ENCODE measurements at regions not wholly inside any gene's neighbourhood (a gene's known extent, or its start where the extent isn't known, plus 50 kb on each side); places are given as distances from the start of the nearest gene placed in this dataset.

DNA sequence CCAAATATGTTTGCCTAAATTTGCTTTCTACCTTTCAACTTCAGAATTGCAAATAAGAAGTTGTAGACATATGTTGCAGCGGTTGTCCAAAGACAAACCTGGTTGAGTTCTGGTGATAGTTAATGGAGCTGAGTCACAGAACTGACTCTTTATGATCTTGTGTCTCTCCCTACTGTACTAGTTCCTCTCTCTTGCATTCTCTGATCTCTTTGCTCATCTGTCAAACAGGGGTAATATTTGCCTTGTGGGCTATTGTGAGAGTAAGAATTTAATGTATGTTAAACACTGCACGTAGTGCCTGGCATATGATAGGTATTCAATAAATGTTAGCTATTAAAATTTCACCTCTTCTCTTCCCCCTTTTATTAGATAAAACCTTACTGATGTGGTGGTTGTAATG, 283.5 kb upstream of the RGS6 start:
- no peak overlapping the region for H3K4me3 ChIP-seq (ENCODE audit: low read depth in 1 of 2, low read length in 2 of 2)
- H3K36me3 ChIP-seq (ENCODE audit: control insufficient read depth in 1 of 2, insufficient read depth in 2 of 2, low read length in 2 of 2): peaks cover 0 to 22% of the 10 kb centered on the region in 2 donors
- no peaks in the 10 kb centered on the region for H3K4me1 ChIP-seq (ENCODE audit: control insufficient read depth in 1 of 2, insufficient read depth in 2 of 2, low read length in 2 of 2)
- H3K9me3 ChIP-seq (ENCODE audit: control insufficient read depth in 1 of 2, low read length in 2 of 2): peaks cover 14 to 18% of the 10 kb centered on the region in 2 donors
- H3K27me3 ChIP-seq (ENCODE audit: low read depth, low read length): no peaks in the 10 kb centered on the region
- H3K27ac ChIP-seq (ENCODE audit: low read length): no peak overlapping the region

DNA sequence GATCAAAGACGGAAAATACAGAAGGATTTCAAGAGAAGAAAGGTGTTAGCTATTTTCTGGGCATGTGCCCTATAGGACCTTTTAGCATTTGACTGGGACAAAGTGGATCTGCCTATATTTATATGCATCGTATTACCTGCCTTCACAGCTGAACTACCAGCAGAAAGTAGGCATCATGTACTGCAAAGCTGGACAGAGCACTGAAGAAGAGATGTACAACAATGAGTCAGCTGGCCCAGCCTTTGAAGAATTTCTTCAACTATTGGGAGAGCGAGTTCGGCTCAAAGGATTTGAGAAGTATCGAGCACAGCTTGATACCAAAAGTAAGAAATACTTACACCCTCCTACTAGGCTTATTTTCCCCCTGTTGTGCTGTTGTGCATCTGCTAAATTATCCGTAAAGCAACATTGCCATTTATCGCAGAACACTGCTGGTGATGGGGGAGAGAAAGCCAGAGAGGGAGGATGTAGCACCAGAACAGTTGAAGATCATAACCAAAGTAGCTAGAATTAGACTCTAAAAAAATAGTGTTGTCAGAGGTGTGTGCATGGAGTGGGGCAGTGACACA, 282.0 kb upstream of the RGS6 start:
- H3K4me3 ChIP-seq (ENCODE audit: low read depth in 1 of 2, low read length in 2 of 2): no peak overlapping the region
- peaks cover 0 to 22% of the 10 kb centered on the region in 2 donors for H3K36me3 ChIP-seq (ENCODE audit: control insufficient read depth in 1 of 2, insufficient read depth in 2 of 2, low read length in 2 of 2)
- no peaks in the 10 kb centered on the region for H3K4me1 ChIP-seq (ENCODE audit: control insufficient read depth in 1 of 2, insufficient read depth in 2 of 2, low read length in 2 of 2)
- no peaks in the 10 kb centered on the region for H3K27me3 ChIP-seq (ENCODE audit: low read depth, low read length)
- no peak overlapping the region for H3K27ac ChIP-seq (ENCODE audit: low read length)
- peaks cover 14 to 18% of the 10 kb centered on the region in 2 donors for H3K9me3 ChIP-seq (ENCODE audit: control insufficient read depth in 1 of 2, low read length in 2 of 2)

DNA sequence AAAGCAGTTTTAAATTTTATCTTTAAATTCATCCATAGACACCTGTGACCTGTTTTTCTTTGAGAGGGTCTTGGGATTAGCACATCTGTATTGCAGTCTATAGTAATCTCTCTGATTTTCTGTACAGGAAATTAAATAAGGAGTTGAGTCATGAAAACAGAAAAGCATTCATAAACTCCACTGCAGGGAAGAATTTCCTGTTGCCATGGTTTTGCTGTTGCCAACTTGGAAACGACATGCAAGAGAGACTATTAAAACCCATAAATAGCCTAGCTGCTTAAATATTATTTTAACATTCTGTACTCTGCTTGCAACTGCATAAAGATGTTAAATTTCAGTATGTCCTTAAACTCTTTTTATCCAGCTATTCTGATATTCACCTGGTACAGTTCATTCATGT, 281.0 kb upstream of the RGS6 start:
- Histone ChIP-seq H3K27me3 (ENCODE audit: low read depth, low read length) (no peaks in the 10 kb centered on the region), H3K4me3 (ENCODE audit: low read depth in 1 of 2, low read length in 2 of 2) (no peak overlapping the region), H3K9me3 (ENCODE audit: control insufficient read depth in 1 of 2, low read length in 2 of 2) (peaks cover 14 to 18% of the 10 kb centered on the region in 2 donors), H3K36me3 (ENCODE audit: control insufficient read depth in 1 of 2, insufficient read depth in 2 of 2, low read length in 2 of 2) (peaks cover 0 to 22% of the 10 kb centered on the region in 2 donors), H3K4me1 (ENCODE audit: control insufficient read depth in 1 of 2, insufficient read depth in 2 of 2, low read length in 2 of 2) (no peaks in the 10 kb centered on the region), H3K27ac (ENCODE audit: low read length) (no peak overlapping the region)

DNA sequence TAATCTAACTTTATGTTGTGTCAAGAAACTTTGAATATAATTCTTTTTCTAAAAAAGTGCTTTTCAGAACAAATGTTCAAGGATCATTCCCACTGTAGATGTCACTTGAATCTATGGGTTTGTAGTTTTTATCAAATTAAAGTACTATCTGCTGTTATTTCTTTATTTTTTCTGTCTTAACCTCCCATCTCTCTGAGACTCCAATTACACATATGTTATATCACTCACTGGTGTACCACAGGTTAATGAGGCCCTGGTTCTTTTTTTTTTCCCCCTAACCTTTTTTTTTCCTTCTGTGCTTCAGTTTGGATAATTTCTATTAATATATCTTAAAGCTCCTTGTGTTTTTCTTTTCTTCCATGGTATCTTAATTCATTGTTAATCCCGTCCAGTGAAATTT, 279.9 kb upstream of the RGS6 start:
- no peaks in the 10 kb centered on the region for H3K4me1 ChIP-seq (ENCODE audit: control insufficient read depth in 1 of 2, insufficient read depth in 2 of 2, low read length in 2 of 2)
- peaks cover 0 to 22% of the 10 kb centered on the region in 2 donors for H3K36me3 ChIP-seq (ENCODE audit: control insufficient read depth in 1 of 2, insufficient read depth in 2 of 2, low read length in 2 of 2)
- H3K9me3 ChIP-seq (ENCODE audit: control insufficient read depth in 1 of 2, low read length in 2 of 2): peaks cover 10 to 18% of the 10 kb centered on the region in 2 donors
- no peaks in the 10 kb centered on the region for H3K27me3 ChIP-seq (ENCODE audit: low read depth, low read length)
- H3K27ac ChIP-seq (ENCODE audit: low read length): no peak overlapping the region
- no peak overlapping the region for H3K4me3 ChIP-seq (ENCODE audit: low read depth in 1 of 2, low read length in 2 of 2)

DNA sequence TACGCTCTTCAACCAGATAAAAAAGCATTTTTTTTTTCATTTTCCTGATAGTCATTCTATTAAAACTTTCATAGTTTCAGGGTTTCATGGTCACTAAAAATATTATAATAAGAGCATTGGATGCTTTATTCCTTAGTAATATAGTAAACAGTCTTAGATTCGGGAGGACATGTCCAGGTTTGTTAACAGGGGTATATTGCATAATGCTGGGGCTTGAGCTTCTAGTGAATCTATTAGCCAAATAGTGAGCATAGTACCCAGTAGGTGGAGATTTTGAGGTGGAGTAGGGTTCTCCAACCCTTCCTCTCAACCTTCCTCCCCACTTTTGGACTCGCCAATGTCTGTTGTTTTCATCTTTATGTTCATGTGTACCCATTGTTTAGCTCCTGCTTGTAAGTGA, 277.4 kb upstream of the RGS6 start:
- peaks cover 0 to 22% of the 10 kb centered on the region in 2 donors for H3K36me3 ChIP-seq (ENCODE audit: control insufficient read depth in 1 of 2, insufficient read depth in 2 of 2, low read length in 2 of 2)
- H3K9me3 ChIP-seq (ENCODE audit: control insufficient read depth in 1 of 2, low read length in 2 of 2): peaks cover 10 to 18% of the 10 kb centered on the region in 2 donors
- H3K4me3 ChIP-seq (ENCODE audit: low read depth in 1 of 2, low read length in 2 of 2): no peak overlapping the region
- H3K27me3 ChIP-seq (ENCODE audit: low read depth, low read length): no peaks in the 10 kb centered on the region
- no peaks in the 10 kb centered on the region for H3K4me1 ChIP-seq (ENCODE audit: control insufficient read depth in 1 of 2, insufficient read depth in 2 of 2, low read length in 2 of 2)
- no peak overlapping the region for H3K27ac ChIP-seq (ENCODE audit: low read length)

DNA sequence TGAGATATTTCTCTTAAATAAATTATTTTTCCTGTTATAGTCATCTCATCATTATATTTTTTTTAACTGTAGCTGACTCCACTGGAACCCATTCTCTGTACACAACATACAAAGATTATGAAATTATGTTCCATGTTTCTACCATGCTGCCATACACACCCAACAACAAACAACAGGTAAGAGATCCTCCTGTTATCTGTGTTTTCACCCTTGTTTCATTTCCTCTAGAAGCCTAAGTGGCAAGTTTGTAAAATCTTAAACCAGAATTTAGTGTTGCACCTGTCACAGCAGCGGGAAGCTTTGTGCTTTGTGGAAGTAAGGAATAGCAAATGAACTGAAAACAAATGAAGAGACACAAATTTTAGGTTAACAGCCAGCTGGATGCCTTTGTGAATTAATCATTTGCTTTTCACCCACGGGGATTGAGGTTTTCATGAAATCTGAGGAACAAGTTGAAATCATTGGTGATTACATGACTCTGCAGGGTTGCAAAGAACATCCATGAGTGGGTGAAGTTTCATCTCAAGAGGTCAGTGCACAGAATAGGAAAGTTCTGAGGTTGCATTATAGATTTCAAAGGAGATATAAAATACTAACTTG, 273.9 kb upstream of the RGS6 start:
- no peaks in the 10 kb centered on the region for H3K27me3 ChIP-seq (ENCODE audit: low read depth, low read length)
- no peak overlapping the region for H3K4me3 ChIP-seq (ENCODE audit: low read depth in 1 of 2, low read length in 2 of 2)
- H3K27ac ChIP-seq (ENCODE audit: low read length): no peak overlapping the region
- peaks cover 8 to 15% of the 10 kb centered on the region in 2 donors for H3K36me3 ChIP-seq (ENCODE audit: control insufficient read depth in 1 of 2, insufficient read depth in 2 of 2, low read length in 2 of 2)
- no peaks in the 10 kb centered on the region for H3K9me3 ChIP-seq (ENCODE audit: control insufficient read depth in 1 of 2, low read length in 2 of 2)
- H3K4me1 ChIP-seq (ENCODE audit: control insufficient read depth in 1 of 2, insufficient read depth in 2 of 2, low read length in 2 of 2): no peaks in the 10 kb centered on the region

DNA sequence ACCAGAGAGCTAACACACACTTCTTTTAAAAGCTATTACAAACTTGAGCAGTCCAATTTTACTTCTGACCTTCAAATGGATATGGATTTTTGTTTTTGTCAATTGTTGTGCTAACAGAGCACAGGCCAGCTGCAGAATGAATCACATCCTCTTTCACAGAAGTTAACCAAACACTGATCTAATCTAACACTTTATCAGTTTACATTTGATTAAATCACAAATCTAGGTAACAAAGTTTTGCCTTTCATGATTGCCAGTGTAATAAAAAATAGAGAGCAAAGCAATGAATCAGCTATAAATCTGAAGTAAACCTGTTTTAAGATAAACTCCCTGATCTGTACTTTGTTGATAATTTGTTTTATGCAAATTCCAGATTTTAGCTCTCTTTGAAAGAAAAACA, 273.1 kb upstream of the RGS6 start:
- H3K27me3 ChIP-seq (ENCODE audit: low read depth, low read length): no peaks in the 10 kb centered on the region
- H3K36me3 ChIP-seq (ENCODE audit: control insufficient read depth in 1 of 2, insufficient read depth in 2 of 2, low read length in 2 of 2): peaks cover 8 to 15% of the 10 kb centered on the region in 2 donors
- H3K4me1 ChIP-seq (ENCODE audit: control insufficient read depth in 1 of 2, insufficient read depth in 2 of 2, low read length in 2 of 2): no peaks in the 10 kb centered on the region
- no peaks in the 10 kb centered on the region for H3K9me3 ChIP-seq (ENCODE audit: control insufficient read depth in 1 of 2, low read length in 2 of 2)
- no peak overlapping the region for H3K4me3 ChIP-seq (ENCODE audit: low read depth in 1 of 2, low read length in 2 of 2)
- no peak overlapping the region for H3K27ac ChIP-seq (ENCODE audit: low read length)

DNA sequence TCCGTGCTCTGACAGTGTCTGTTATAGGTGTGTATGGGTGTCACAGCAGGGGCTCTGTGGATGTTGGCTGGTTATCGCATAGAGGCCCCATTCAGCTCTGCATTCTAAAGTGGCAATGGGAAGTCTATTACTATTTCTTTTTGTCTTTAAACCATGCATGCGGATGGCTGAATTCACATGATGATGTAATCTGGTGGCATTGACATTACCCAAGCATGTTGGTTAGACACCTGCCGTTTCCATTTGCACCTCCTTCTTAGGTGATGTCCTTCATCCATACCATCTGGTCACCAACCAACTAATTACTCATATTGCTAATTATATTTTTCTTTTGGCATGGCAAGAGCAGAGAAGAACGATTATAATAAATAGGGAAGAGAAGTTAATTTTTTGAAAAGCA, 270.8 kb upstream of the RGS6 start:
- H3K4me1 ChIP-seq (ENCODE audit: control insufficient read depth in 1 of 2, insufficient read depth in 2 of 2, low read length in 2 of 2): no peaks in the 10 kb centered on the region
- peaks cover 8 to 15% of the 10 kb centered on the region in 2 donors for H3K36me3 ChIP-seq (ENCODE audit: control insufficient read depth in 1 of 2, insufficient read depth in 2 of 2, low read length in 2 of 2)

DNA sequence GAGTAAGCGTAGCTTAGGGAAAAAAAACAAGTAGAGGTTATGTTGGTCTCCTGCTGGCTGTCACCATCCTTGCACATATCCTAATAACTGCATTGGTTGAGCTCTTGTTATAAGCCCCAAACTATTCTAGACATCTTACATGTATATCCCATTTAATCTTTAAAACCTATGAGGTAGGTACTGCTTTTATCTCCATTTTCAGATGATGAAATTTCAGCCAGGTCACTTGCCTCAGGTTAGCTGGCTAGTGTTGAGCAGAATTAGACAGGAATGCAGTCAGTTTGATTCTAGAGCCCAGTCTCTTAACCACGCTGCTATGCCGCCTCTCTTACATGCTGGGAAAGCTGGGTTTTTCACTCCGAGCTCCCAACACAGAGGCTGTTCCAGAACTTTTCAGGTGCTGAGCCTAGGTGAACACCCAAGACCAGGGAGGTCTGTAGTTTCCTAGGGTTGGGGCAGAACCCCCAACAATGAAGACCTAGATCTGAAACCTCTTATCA, 269.9 kb upstream of the RGS6 start:
- no peak overlapping the region for H3K27ac ChIP-seq (ENCODE audit: low read length)
- H3K9me3 ChIP-seq (ENCODE audit: control insufficient read depth in 1 of 2, low read length in 2 of 2): no peaks in the 10 kb centered on the region
- H3K4me1 ChIP-seq (ENCODE audit: control insufficient read depth in 1 of 2, insufficient read depth in 2 of 2, low read length in 2 of 2): no peaks in the 10 kb centered on the region
- no peak overlapping the region for H3K4me3 ChIP-seq (ENCODE audit: low read depth in 1 of 2, low read length in 2 of 2)
- peaks cover 14 to 19% of the 10 kb centered on the region in 2 donors for H3K36me3 ChIP-seq (ENCODE audit: control insufficient read depth in 1 of 2, insufficient read depth in 2 of 2, low read length in 2 of 2)
- no peaks in the 10 kb centered on the region for H3K27me3 ChIP-seq (ENCODE audit: low read depth, low read length)

More for the DNA sequence above, 270.8 kb upstream of the RGS6 start:
- Histone ChIP-seq H3K4me3 (ENCODE audit: low read depth in 1 of 2, low read length in 2 of 2) (no peak overlapping the region), H3K9me3 (ENCODE audit: control insufficient read depth in 1 of 2, low read length in 2 of 2) (no peaks in the 10 kb centered on the region), H3K27me3 (ENCODE audit: low read depth, low read length) (no peaks in the 10 kb centered on the region), H3K27ac (ENCODE audit: low read length) (no peak overlapping the region)

DNA sequence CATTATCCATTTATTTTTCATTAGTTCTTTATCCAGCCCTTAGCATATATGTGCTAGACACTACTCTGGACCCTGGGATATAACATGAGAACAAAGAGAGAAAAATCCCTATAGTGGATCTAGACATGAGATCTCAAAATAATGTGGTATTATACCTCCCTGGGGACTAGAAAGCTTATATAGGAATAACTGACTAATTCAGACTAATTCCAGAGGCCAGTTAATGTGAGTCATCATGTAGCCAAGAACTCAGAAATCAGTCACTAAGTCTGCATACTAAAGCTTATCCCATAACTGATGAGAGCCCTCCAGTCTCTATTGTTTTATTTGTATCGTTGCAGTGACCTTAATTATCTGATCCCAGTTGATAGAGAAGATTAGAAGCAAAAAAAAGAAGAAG, 267.1 kb upstream of the RGS6 start:
- Histone ChIP-seq H3K4me1 (ENCODE audit: control insufficient read depth in 1 of 2, insufficient read depth in 2 of 2, low read length in 2 of 2) (no peaks in the 10 kb centered on the region), H3K9me3 (ENCODE audit: control insufficient read depth in 1 of 2, low read length in 2 of 2) (no peaks in the 10 kb centered on the region), H3K4me3 (ENCODE audit: low read depth in 1 of 2, low read length in 2 of 2) (no peak overlapping the region), H3K36me3 (ENCODE audit: control insufficient read depth in 1 of 2, insufficient read depth in 2 of 2, low read length in 2 of 2) (peaks cover 14 to 20% of the 10 kb centered on the region in 2 donors), H3K27me3 (ENCODE audit: low read depth, low read length) (no peaks in the 10 kb centered on the region), H3K27ac (ENCODE audit: low read length) (no peak overlapping the region)

DNA sequence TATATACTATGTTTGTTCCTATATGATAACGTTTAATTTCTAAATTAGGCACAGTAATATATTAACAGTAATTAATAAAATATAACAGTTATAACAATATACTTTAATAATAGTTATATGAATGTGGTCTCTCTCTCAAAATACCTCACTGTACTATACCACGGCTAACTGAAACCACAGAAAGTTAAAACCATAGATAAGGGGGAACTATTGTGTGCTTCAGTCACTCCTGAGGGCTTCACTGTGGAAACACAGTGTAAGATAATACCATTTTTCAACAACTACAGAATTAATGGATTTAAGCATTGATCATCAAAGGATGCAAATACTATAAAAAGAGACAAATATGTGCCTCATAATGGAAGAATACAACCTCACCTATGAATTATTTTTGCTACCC, 266.4 kb upstream of the RGS6 start:
- H3K4me1 ChIP-seq (ENCODE audit: control insufficient read depth in 1 of 2, insufficient read depth in 2 of 2, low read length in 2 of 2): no peaks in the 10 kb centered on the region
- H3K4me3 ChIP-seq (ENCODE audit: low read depth in 1 of 2, low read length in 2 of 2): no peak overlapping the region
- H3K9me3 ChIP-seq (ENCODE audit: control insufficient read depth in 1 of 2, low read length in 2 of 2): no peaks in the 10 kb centered on the region
- H3K36me3 ChIP-seq (ENCODE audit: control insufficient read depth in 1 of 2, insufficient read depth in 2 of 2, low read length in 2 of 2): peaks cover 14 to 20% of the 10 kb centered on the region in 2 donors
- H3K27me3 ChIP-seq (ENCODE audit: low read depth, low read length): no peaks in the 10 kb centered on the region
- no peak overlapping the region for H3K27ac ChIP-seq (ENCODE audit: low read length)
